ENCODE measurements at regions not wholly inside any gene's neighbourhood (a gene's known extent, or its start where the extent isn't known, plus 50 kb on each side); places are given as distances from the start of the nearest gene placed in this dataset.

GRCh38 chr17:77844681-77845080 lies 113.8 kb upstream of the TNRC6C start:
- Histone ChIP-seq H3K27ac (ENCODE audit: extremely low read depth, low read depth, low read length) (no peak overlapping the region), H3K9me3 (ENCODE audit: control insufficient read depth, insufficient read depth, low read depth, low read length) (no peaks in the 10 kb centered on the region), H3K36me3 (ENCODE audit: control insufficient read depth in 2 of 2, insufficient read depth in 1 of 2, low read length in 2 of 2) (no peaks in the 10 kb centered on the region), H3K4me3 (ENCODE audit: low read depth, low read length) (no peak overlapping the region), H3K4me1 (ENCODE audit: control insufficient read depth, insufficient read depth, low read length) (peaks cover 4% of the 10 kb centered on the region; the same call in 1 of the 2 replicates)
- CTCF ChIA-PET: interaction anchor here (0.8 to 1.2 kb wide), 2 partner anchors 11 to 302 kb away, joined by 3 read pairs; no protein-coding TSS in a partner anchor
- TF ChIP-seq ZNF292 (tag by site-specific recombination; IDR thresholded peaks at IDR 0.05; ENCODE audit: borderline replicate concordance, low read depth) (no peak), KLF10 (tag by site-specific recombination; IDR thresholded peaks at IDR 0.05) (no peak), ZNF837 (tag by site-specific recombination; IDR thresholded peaks at IDR 0.05) (no peak), ZNF211 (tag by site-specific recombination; IDR thresholded peaks at IDR 0.05; ENCODE audit: low read depth) (no peak), ZSCAN16 (tag by site-specific recombination; IDR thresholded peaks at IDR 0.05) (no peak), ZNF157 (tag by site-specific recombination; IDR thresholded peaks at IDR 0.05) (no peak)
- POLR2A ChIA-PET: interaction anchor here (3.0 kb wide), 1 partner anchor 114 kb away, joined by 13 read pairs; the partner anchor contains the start of gene TNRC6C

GRCh38 chr17:77845541-77846225 lies 112.8 kb upstream of the TNRC6C start:
- Histone ChIP-seq H3K27ac (ENCODE audit: extremely low read depth, low read depth, low read length) (no peak overlapping the region), H3K4me3 (ENCODE audit: low read depth, low read length) (no peak overlapping the region), H3K4me1 (ENCODE audit: control insufficient read depth, insufficient read depth, low read length) (peaks cover 4% of the 10 kb centered on the region; the same call in 1 of the 2 replicates), H3K36me3 (ENCODE audit: control insufficient read depth in 2 of 2, insufficient read depth in 1 of 2, low read length in 2 of 2) (no peaks in the 10 kb centered on the region), H3K9me3 (ENCODE audit: control insufficient read depth, insufficient read depth, low read depth, low read length) (no peaks in the 10 kb centered on the region)
- CTCF ChIA-PET: interaction anchor here (0.5 to 1.2 kb wide), 3 partner anchors 12 to 224 kb away, joined by 3 to 4 read pairs (median 3); no protein-coding TSS in a partner anchor
- POLR2A ChIA-PET: interaction anchor here (3.0 kb wide), 1 partner anchor 113 kb away, joined by 13 read pairs; the partner anchor contains the start of gene TNRC6C
- TF ChIP-seq ZNF510 (tag by site-specific recombination; IDR thresholded peaks at IDR 0.05; ENCODE audit: insufficient replicate concordance) (no peak), SP3 (tag by site-specific recombination; IDR thresholded peaks at IDR 0.05) (no peak), ZFP37 (tag by site-specific recombination; IDR thresholded peaks at IDR 0.05) (no peak), ZNF664 (tag by site-specific recombination; IDR thresholded peaks at IDR 0.05) (no peak), ZNF184 (tag by site-specific recombination; IDR thresholded peaks at IDR 0.05) (no peak), PATZ1 (tag by site-specific recombination; IDR thresholded peaks at IDR 0.05) (no peak), ZNF16 (tag by site-specific recombination; IDR thresholded peaks at IDR 0.05; ENCODE audit: low read depth) (no peak), KLF9 (tag by site-specific recombination; IDR thresholded peaks at IDR 0.05; ENCODE audit: low read depth) (no peak), AEBP2 (tag by site-specific recombination; IDR thresholded peaks at IDR 0.05; ENCODE audit: borderline replicate concordance) (no peak), PBX3 (CRISPR knock-in tag; IDR thresholded peaks at IDR 0.05) (no peak), ZNF169 (tag by site-specific recombination; IDR thresholded peaks at IDR 0.05) (no peak), HOXC10 (CRISPR knock-in tag; IDR thresholded peaks at IDR 0.05) (no peak), ZNF600 (tag by site-specific recombination; IDR thresholded peaks at IDR 0.05) (no peak)
